MCF 10A (cell line): ENCODE measurements at regions not wholly inside any gene's neighbourhood (a gene's known extent, or its start where the extent isn't known, plus 50 kb on each side); places are given as distances from the start of the nearest gene placed in this dataset.

Experiments used
- BruUV-seq: library from RNA; stranded (reverse); fragments of 400-500 nt; replicated peaks from 2 replicates; lab custom pipeline; 2021; lab: Mats Ljungman, UMichigan
- CTCF ChIA-PET: fragments of 300-600 bp; sonication (Branson Sonifier 250); formaldehyde crosslinking; extraction: SDS; loops from one replicate; lab custom pipeline; 2021; ENCODE audit warnings: antibody characterized with exemption, inconsistent platforms; lab: Yijun Ruan, JAX
- POLR2A ChIA-PET: fragments of 300-600, 350-650 bp; sonication (Branson Sonifier 250); formaldehyde crosslinking; extraction: SDS; loops from one replicate; lab custom pipeline; 2020; ENCODE audit warnings: antibody characterized with exemption, inconsistent platforms; lab: Yijun Ruan, JAX
- DNase-seq: peaks from one replicate; pipeline ENCODE4 v3.0.0-alpha.2; 2018; ENCODE audit not compliant: unreplicated experiment
- H3K27ac Mint-ChIP-seq: one replicate; pipeline ENCODE4 v1.8.0; 2022; ENCODE audit warnings: mild to moderate bottlenecking, low read depth, mixed read lengths; ENCODE audit not compliant: unreplicated experiment
- H3K27me3 Mint-ChIP-seq: one replicate; pipeline ENCODE4 v1.8.0; 2022; ENCODE audit warnings: mixed read lengths; ENCODE audit not compliant: insufficient read depth, unreplicated experiment
- H3K36me3 Mint-ChIP-seq: one replicate; pipeline ENCODE4 v1.8.0; 2022; ENCODE audit warnings: mild to moderate bottlenecking, moderate library complexity, mixed read lengths; ENCODE audit not compliant: insufficient read depth, unreplicated experiment
- H3K4me1 Mint-ChIP-seq: one replicate; pipeline ENCODE4 v1.8.0; 2022; ENCODE audit warnings: mixed read lengths; ENCODE audit not compliant: insufficient read depth, unreplicated experiment
- H3K4me3 Mint-ChIP-seq: one replicate; pipeline ENCODE4 v1.8.0; 2022; ENCODE audit warnings: mild to moderate bottlenecking, moderate library complexity, mixed read lengths; ENCODE audit not compliant: unreplicated experiment
- H3K9me3 Mint-ChIP-seq: one replicate; pipeline ENCODE4 v1.8.0; 2022; ENCODE audit warnings: mixed read lengths; ENCODE audit not compliant: unreplicated experiment
- CTCF ChIP-seq: fragments of 200-600 bp; IDR thresholded peaks from one replicate; pipeline ENCODE4 v1.8.0; 2022; ENCODE audit warnings: antibody characterized with exemption, mild to moderate bottlenecking; ENCODE audit not compliant: unreplicated experiment
- intact Hi-C: fragments of 100-400 bp; cut with micrococcal nuclease; formaldehyde crosslinking; loops from 2 replicates; pipeline ENCODE4 v1.14.1; 2022

DNA sequence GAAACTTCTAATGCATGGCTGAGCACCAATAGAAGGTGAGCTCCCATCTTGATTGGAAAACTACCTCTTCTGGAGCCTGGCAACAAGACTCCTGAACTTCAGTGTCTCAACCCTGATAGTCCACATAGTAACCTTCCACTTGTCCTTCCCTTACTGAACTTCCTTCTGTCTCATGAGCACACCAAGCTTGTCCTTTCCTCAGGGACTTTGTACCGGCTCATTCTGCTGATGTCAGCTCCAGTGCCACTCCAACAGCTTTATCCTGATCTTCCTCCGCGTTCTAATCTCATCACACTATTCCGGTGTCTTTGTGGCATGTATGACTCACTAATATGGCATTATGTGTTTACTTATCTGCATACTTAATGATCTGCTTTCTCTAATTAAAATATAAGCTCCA lies 862.0 kb upstream of the ID2 start:
- no peaks in the 10 kb centered on the region for H3K27me3 Mint-ChIP-seq
- ChIA-PET CTCF (no interaction called here), POLR2A (interaction anchor here (0.6 to 0.7 kb wide), 3 partner anchors 13 to 213 kb away, joined by 3 to 4 read pairs (median 3); no protein-coding TSS in a partner anchor)
- DNase-seq: no peak
- no peak overlapping the region for H3K27ac Mint-ChIP-seq
- no peak overlapping the region for H3K4me3 Mint-ChIP-seq
- no TSS peak for BruUV-seq
- no peaks in the 10 kb centered on the region for H3K36me3 Mint-ChIP-seq
- no peak for TF ChIP-seq CTCF
- intact Hi-C loops: no loop called here
- no peaks in the 10 kb centered on the region for H3K9me3 Mint-ChIP-seq
- no peaks in the 10 kb centered on the region for H3K4me1 Mint-ChIP-seq

GRCh38 chr2:7824211-7824610 lies 857.6 kb upstream of the ID2 start:
- no peak for TF ChIP-seq CTCF
- Mint-ChIP-seq H3K4me3 (no peak overlapping the region), H3K9me3 (no peaks in the 10 kb centered on the region), H3K36me3 (no peaks in the 10 kb centered on the region), H3K4me1 (peaks cover 17% of the 10 kb centered on the region), H3K27me3 (no peaks in the 10 kb centered on the region), H3K27ac (no peak overlapping the region)
- ChIA-PET CTCF (no interaction called here), POLR2A (interaction anchor here (1.0 kb wide), 1 partner anchor 12 kb away, joined by 3 read pairs; no protein-coding TSS in a partner anchor)
- DNase-seq: no peak
- intact Hi-C loops: no loop called here
- BruUV-seq: no TSS peak

DNA sequence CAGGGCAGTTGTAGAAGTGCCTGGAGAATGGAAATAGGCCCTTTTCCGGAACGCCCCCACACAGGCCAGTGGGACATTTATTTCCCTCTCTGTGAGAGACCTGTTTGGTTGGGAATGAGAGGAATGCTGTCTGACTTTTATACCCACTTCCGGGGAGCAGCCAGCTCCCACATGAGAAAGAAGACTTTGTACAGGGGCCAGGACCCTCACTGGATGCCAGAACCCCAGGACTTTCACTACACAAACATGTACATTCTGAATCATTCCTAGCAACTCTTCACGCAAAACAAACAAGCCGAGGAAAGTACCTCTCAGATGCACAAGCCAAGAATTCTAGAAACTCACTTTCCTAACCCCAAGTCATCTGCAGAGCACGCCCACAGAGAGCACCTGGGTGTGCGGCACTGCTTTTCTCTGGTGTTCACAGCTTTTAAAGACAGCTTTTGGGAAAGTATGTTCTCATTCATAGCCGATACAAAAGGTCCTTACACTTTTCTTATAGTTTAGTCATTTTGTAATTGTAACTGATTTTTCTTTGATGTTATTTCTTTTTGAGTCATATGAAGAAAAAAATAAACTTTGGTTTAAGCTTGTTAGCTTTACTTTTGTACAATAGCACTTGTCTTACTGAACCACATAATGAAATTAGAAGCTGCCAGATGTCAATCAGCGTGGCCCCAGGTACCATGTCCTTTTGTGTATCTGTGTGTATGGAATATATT lies 856.1 kb upstream of the ID2 start:
- Mint-ChIP-seq H3K4me3 (no peak overlapping the region), H3K27ac (peak overlapping the region; percentile 92), H3K36me3 (no peaks in the 10 kb centered on the region), H3K9me3 (no peaks in the 10 kb centered on the region), H3K27me3 (no peaks in the 10 kb centered on the region), H3K4me1 (peaks cover 17% of the 10 kb centered on the region)
- DNase-seq: peak; percentile 79
- POLR2A ChIA-PET: interaction anchor here (0.8 to 1.2 kb wide), 2 partner anchors 13 to 52 kb away, joined by 3 to 4 read pairs; no protein-coding TSS in a partner anchor
- intact Hi-C loops: no loop called here
- CTCF ChIA-PET: interaction anchor here (0.6 to 1.0 kb wide), 4 partner anchors 13 to 855 kb away, joined by 3 read pairs; no protein-coding TSS in a partner anchor
- BruUV-seq: no TSS peak
- no peak for TF ChIP-seq CTCF

DNA sequence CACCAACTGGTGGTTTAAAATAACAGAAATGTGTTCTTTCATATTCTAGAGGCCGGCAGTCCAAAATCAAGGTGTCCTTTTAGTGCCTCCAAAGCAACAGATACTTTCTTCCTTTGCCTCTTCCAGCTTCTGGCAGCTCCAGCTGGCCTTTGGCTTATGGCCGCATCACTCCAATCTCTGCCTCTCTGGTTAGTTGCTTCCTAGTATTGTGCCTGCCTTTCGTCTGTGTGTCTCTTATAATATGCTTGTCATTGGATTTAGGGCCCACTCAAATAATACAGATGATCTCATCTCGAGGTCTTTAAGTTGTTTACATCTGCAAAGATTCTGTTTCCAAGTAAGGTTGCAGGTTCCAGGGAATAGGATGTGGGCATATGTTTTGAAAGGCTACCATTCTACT lies 855.2 kb upstream of the ID2 start:
- ChIA-PET POLR2A (interaction anchor here (1.2 kb wide), 1 partner anchor 53 kb away, joined by 4 read pairs; no protein-coding TSS in a partner anchor), CTCF (interaction anchor here (0.6 to 0.9 kb wide), 3 partner anchors 14 to 280 kb away, joined by 3 read pairs; no protein-coding TSS in a partner anchor)
- DNase-seq: no peak
- intact Hi-C loops: no loop called here
- H3K9me3 Mint-ChIP-seq: no peaks in the 10 kb centered on the region
- no peaks in the 10 kb centered on the region for H3K27me3 Mint-ChIP-seq
- no peak overlapping the region for H3K4me3 Mint-ChIP-seq
- H3K27ac Mint-ChIP-seq: peak overlapping the region; percentile 27
- H3K36me3 Mint-ChIP-seq: no peaks in the 10 kb centered on the region
- BruUV-seq: no TSS peak
- TF ChIP-seq CTCF: no peak
- peaks cover 23% of the 10 kb centered on the region for H3K4me1 Mint-ChIP-seq
